HEK293T (cell line): ENCODE measurements at regions not wholly inside any gene's neighbourhood (a gene's known extent, or its start where the extent isn't known, plus 50 kb on each side); places are given as distances from the start of the nearest gene placed in this dataset.

Experiments
- CTCF ChIA-PET: fragments of 350-600 bp; formaldehyde crosslinking; extraction: SDS; loops from one replicate; lab custom pipeline; 2021; ENCODE audit warnings: antibody characterized with exemption, inconsistent platforms; lab: Yijun Ruan, JAX
- POLR2A ChIA-PET: fragments of 350-600 bp; formaldehyde crosslinking; extraction: SDS; loops from one replicate; lab custom pipeline; 2020; ENCODE audit warnings: antibody characterized with exemption, inconsistent platforms; lab: Yijun Ruan, JAX
- DNase-seq: peaks from one replicate; pipeline ENCODE4 v3.0.0; 2012; ENCODE audit warnings: mixed read lengths; ENCODE audit errors: extremely low spot score
- ARNT ChIP-seq: fragments of 450-650 bp; IDR thresholded peaks from 2 replicates; pipeline ENCODE4 v1.6.1; 2017; ENCODE audit warnings: mild to moderate bottlenecking
- BHLHE40 ChIP-seq: fragments of 450-650 bp; IDR thresholded peaks from 2 replicates; pipeline ENCODE4 v1.6.1; 2016; ENCODE audit warnings: mild to moderate bottlenecking, moderate library complexity, borderline replicate concordance
- CTBP1 ChIP-seq: fragments of 450-650 bp; IDR thresholded peaks from 2 replicates; pipeline ENCODE4 v1.6.1; 2016; ENCODE audit warnings: borderline replicate concordance
- ELF4 ChIP-seq: fragments of 450-650 bp; IDR thresholded peaks from 2 replicates; pipeline ENCODE4 v1.6.1; 2017; ENCODE audit warnings: antibody characterized with exemption
- FOXA1 ChIP-seq: fragments of 450-650 bp; IDR thresholded peaks from 2 replicates; pipeline ENCODE4 v1.6.1; 2016; ENCODE audit warnings: mild to moderate bottlenecking
- FOXK2 ChIP-seq: fragments of 450-650 bp; IDR thresholded peaks from 2 replicates; pipeline ENCODE4 v1.6.1; 2016; ENCODE audit warnings: mild to moderate bottlenecking
- FOXM1 ChIP-seq: fragments of 450-650 bp; IDR thresholded peaks from 2 replicates; pipeline ENCODE4 v1.6.1; 2017; ENCODE audit warnings: mild to moderate bottlenecking, borderline replicate concordance
- HDGF ChIP-seq: fragments of 450-650 bp; IDR thresholded peaks from 2 replicates; pipeline ENCODE4 v1.6.1; 2017; ENCODE audit warnings: antibody characterized with exemption, borderline replicate concordance
- L3MBTL2 ChIP-seq: fragments of 450-650 bp; conservative IDR thresholded peaks from 2 replicates; pipeline ENCODE4 v1.6.1; 2016; ENCODE audit warnings: mild to moderate bottlenecking
- LEF1 ChIP-seq: fragments of 450-650 bp; IDR thresholded peaks from 2 replicates; pipeline ENCODE4 v1.6.1; 2017; ENCODE audit warnings: mild to moderate bottlenecking, borderline replicate concordance
- NFRKB ChIP-seq: fragments of 450-650 bp; IDR thresholded peaks from 2 replicates; pipeline ENCODE4 v1.6.1; 2016; ENCODE audit warnings: mild to moderate bottlenecking, moderate library complexity
- PKNOX1 ChIP-seq: fragments of 450-650 bp; IDR thresholded peaks from 2 replicates; pipeline ENCODE4 v1.6.1; 2016
- SP1 ChIP-seq: fragments of 450-650 bp; IDR thresholded peaks from 2 replicates; pipeline ENCODE4 v1.6.1; 2017
- SUZ12 ChIP-seq: fragments of 450-650 bp; IDR thresholded peaks from 2 replicates; pipeline ENCODE4 v1.6.1; 2016; ENCODE audit warnings: mild to moderate bottlenecking
- TARDBP ChIP-seq: fragments of 450-650 bp; IDR thresholded peaks from 2 replicates; pipeline ENCODE4 v1.6.1; 2016
- ZNF384 ChIP-seq: fragments of 450-650 bp; IDR thresholded peaks from 2 replicates; pipeline ENCODE4 v1.6.1; 2016

DNA sequence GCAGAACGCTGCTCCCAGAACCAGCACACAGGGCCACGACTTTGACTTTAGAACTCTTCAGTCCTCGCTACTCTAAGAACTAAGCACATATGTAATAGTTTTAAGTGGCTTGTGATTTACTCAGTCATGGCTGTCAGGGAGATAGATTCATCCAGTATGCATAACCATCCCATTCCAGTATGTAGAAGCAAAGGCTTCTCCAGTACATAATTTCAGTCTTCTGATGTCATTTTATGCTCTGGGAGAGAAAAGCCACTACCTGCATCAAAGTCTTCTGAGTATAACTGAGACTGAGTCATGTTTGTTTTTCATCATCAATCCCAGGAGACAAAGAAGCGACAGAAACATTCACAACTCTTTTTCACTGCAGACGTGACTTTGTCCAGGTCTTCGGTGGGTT lies 885.7 kb downstream of the PLA2G4A start:
- POLR2A ChIA-PET, result no interaction called here
- TF ChIP-seq FOXA1, result no peak
- TF ChIP-seq ZNF384, result no peak
- TF ChIP-seq FOXK2, result no peak
- no peak for TF ChIP-seq FOXM1
- TF ChIP-seq L3MBTL2, result no peak
- no peak for TF ChIP-seq PKNOX1
- no peak for TF ChIP-seq LEF1
- TF ChIP-seq CTBP1, result no peak
- TF ChIP-seq TARDBP, result no peak
- no peak for TF ChIP-seq NFRKB
- TF ChIP-seq ELF4, result no peak
- no peak for TF ChIP-seq ARNT
- no peak for TF ChIP-seq HDGF
- TF ChIP-seq BHLHE40, result no peak
- TF ChIP-seq SUZ12, result no peak
- TF ChIP-seq SP1, result no peak
- CTCF ChIA-PET, result no interaction called here
- no peak for DNase-seq

GRCh38 chr1:187715483-187715882 lies 886.7 kb downstream of the PLA2G4A start:
- CTCF ChIA-PET, result no interaction called here
- TF ChIP-seq LEF1 (no peak), PKNOX1 (no peak), L3MBTL2 (no peak), FOXM1 (no peak), ARNT (no peak), CTBP1 (no peak), HDGF (no peak), SUZ12 (no peak), ZNF384 (no peak)

GRCh38 chr1:187716160-187716559 lies 887.4 kb downstream of the PLA2G4A start:
- TF ChIP-seq CTBP1 (no peak), HDGF (no peak), FOXM1 (no peak)
- no peak for DNase-seq
- CTCF ChIA-PET, result no interaction called here

More at GRCh38 chr1:187715483-187715882, 886.7 kb downstream of the PLA2G4A start:
- POLR2A ChIA-PET, result no interaction called here
- DNase-seq, result no peak

DNA sequence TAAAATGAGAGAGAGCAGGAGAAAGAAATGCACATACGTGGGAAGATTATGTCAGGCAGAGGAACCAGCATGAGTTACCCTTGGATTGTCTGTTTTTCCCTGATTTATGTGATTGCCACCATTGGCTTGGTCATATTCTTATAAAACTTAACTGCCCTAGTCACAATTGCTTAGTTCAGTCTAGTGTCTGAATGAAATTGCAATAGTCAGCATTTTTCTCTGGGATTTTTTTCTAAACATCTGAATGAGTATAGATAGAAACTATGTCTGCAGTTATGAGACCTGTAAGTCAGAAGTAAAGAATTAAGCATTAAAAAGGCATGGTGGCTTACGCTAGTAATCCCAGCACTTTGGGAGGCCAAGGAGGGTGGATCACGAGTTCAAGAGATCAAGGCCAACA lies 889.8 kb downstream of the PLA2G4A start:
- ChIA-PET POLR2A (no interaction called here), CTCF (no interaction called here)
- DNase-seq, result no peak
- no peak for TF ChIP-seq ARNT
- no peak for TF ChIP-seq FOXM1
- TF ChIP-seq ZNF384, result no peak

More at GRCh38 chr1:187716160-187716559, 887.4 kb downstream of the PLA2G4A start:
- POLR2A ChIA-PET, result no interaction called here

DNA sequence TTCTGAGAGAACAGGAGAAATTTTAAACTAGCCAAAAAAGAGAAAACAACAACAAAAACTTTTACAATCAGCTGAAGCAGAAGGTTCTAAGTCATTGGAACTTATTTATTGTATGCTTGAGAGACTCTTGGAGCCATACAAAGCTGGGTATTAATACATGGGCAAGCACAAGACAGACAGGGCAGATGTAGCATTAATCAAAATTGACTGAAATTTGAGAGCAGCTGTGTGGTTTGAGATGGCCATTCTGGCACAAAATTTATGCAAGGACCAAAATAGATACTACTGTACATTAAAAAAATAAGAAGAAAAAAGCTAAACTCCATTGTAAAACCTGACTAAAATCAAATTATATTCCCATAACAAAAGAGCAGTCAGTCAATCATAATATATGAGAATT lies 892.5 kb downstream of the PLA2G4A start:
- CTCF ChIA-PET, result no interaction called here
- POLR2A ChIA-PET, result no interaction called here
- no peak for DNase-seq
- TF ChIP-seq PKNOX1 (no peak), CTBP1 (no peak), L3MBTL2 (no peak), ZNF384 (no peak), LEF1 (no peak), ELF4 (no peak), ARNT (no peak), FOXM1 (no peak), BHLHE40 (no peak), NFRKB (no peak), HDGF (no peak), FOXK2 (no peak), TARDBP (no peak)

DNA sequence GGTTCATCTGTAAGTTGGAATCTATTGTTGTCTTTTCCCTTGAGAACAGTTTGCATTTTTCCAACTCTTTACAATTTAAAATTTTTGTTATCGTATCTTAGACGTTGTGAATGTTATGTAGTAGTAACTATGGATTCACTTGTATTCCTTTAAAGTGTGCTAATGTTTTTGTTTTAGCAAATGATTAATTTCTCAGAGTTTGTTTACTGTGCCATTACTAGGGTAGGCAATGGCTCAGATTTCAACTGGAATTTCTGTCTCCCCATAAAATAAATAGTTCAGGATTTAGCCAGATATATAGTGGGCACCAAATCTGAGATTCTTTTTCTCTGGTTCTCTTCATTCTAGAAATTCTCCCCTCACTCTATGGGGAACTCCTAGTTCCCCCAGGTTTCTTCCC lies 896.5 kb downstream of the PLA2G4A start:
- ChIA-PET POLR2A (no interaction called here), CTCF (no interaction called here)
- no peak for DNase-seq
- TF ChIP-seq L3MBTL2, result no peak
- no peak for TF ChIP-seq SUZ12
- TF ChIP-seq ZNF384, result no peak
- no peak for TF ChIP-seq LEF1
- no peak for TF ChIP-seq TARDBP
- no peak for TF ChIP-seq FOXK2
- TF ChIP-seq PKNOX1, result no peak
- no peak for TF ChIP-seq BHLHE40
- TF ChIP-seq NFRKB, result no peak
- TF ChIP-seq SP1, result no peak
- no peak for TF ChIP-seq CTBP1
- TF ChIP-seq FOXM1, result no peak
- no peak for TF ChIP-seq ELF4
- TF ChIP-seq HDGF, result no peak
- TF ChIP-seq ARNT, result no peak
- TF ChIP-seq FOXA1, result no peak
